ENCODE measurements at regions not wholly inside any gene's neighbourhood (a gene's known extent, or its start where the extent isn't known, plus 50 kb on each side); places are given as distances from the start of the nearest gene placed in this dataset.

- DNase-seq (no peak), ATAC-seq (ENCODE audit: low read depth in 2 of 2) (no peak)
- Mint-ChIP-seq H3K27me3 (peaks cover 10% of the 10 kb centered on the region), H3K9me3 (peaks cover 0 to 4% (median 3%) of the 10 kb centered on the region in 7 donors), H3K4me3 (no peak overlapping the region), H3K27ac (no peak overlapping the region), H3K36me3 (no peaks in the 10 kb centered on the region), H3K4me1 (no peaks in the 10 kb centered on the region)
- Histone ChIP-seq H3K27ac (ENCODE audit: insufficient read depth, low read length, poor library complexity, severe bottlenecking) (no peak overlapping the region), H3K36me3 (ENCODE audit: control insufficient read depth, insufficient read depth, low read length) (no peaks in the 10 kb centered on the region), H3K9me3 (ENCODE audit: control insufficient read depth in 2 of 2, low read length in 2 of 2) (no peaks in the 10 kb centered on the region), H3K4me1 (ENCODE audit: control insufficient read depth, insufficient read depth, low read length, poor library complexity, severe bottlenecking) (no peaks in the 10 kb centered on the region), H3K4me3 (ENCODE audit: low read depth, low read length) (no peak overlapping the region), H3K27me3 (ENCODE audit: control insufficient read depth, insufficient read depth, low read length) (no peaks in the 10 kb centered on the region)
Measured at GRCh38 chr16:48014349-48015135, 141.3 kb downstream of the ABCC12 start.

- H3K27me3 Mint-ChIP-seq: peaks cover 10% of the 10 kb centered on the region
- no peak overlapping the region for H3K27ac ChIP-seq (ENCODE audit: insufficient read depth, low read length, poor library complexity, severe bottlenecking)
- no peaks in the 10 kb centered on the region for H3K36me3 Mint-ChIP-seq
- H3K27me3 ChIP-seq (ENCODE audit: control insufficient read depth, insufficient read depth, low read length): no peaks in the 10 kb centered on the region
- no peaks in the 10 kb centered on the region for H3K9me3 ChIP-seq (ENCODE audit: control insufficient read depth in 2 of 2, low read length in 2 of 2)
- no peaks in the 10 kb centered on the region for H3K4me1 ChIP-seq (ENCODE audit: control insufficient read depth, insufficient read depth, low read length, poor library complexity, severe bottlenecking)
- H3K9me3 Mint-ChIP-seq: peaks cover 0 to 4% (median 3%) of the 10 kb centered on the region in 7 donors
- no peak overlapping the region for H3K4me3 Mint-ChIP-seq
- no peaks in the 10 kb centered on the region for H3K36me3 ChIP-seq (ENCODE audit: control insufficient read depth, insufficient read depth, low read length)
- ATAC-seq (ENCODE audit: low read depth in 2 of 2) (no peak), DNase-seq (no peak)
- H3K27ac Mint-ChIP-seq: no peak overlapping the region
- no peaks in the 10 kb centered on the region for H3K4me1 Mint-ChIP-seq
- no peak overlapping the region for H3K4me3 ChIP-seq (ENCODE audit: low read depth, low read length)
Measured at GRCh38 chr16:48013491-48013901, 142.3 kb downstream of the ABCC12 start.

- H3K36me3 Mint-ChIP-seq: no peaks in the 10 kb centered on the region
- Histone ChIP-seq H3K9me3 (ENCODE audit: control insufficient read depth in 2 of 2, low read length in 2 of 2) (no peaks in the 10 kb centered on the region), H3K4me3 (ENCODE audit: low read depth, low read length) (no peak overlapping the region), H3K36me3 (ENCODE audit: control insufficient read depth, insufficient read depth, low read length) (no peaks in the 10 kb centered on the region), H3K27ac (ENCODE audit: insufficient read depth, low read length, poor library complexity, severe bottlenecking) (no peak overlapping the region), H3K4me1 (ENCODE audit: control insufficient read depth, insufficient read depth, low read length, poor library complexity, severe bottlenecking) (no peaks in the 10 kb centered on the region), H3K27me3 (ENCODE audit: control insufficient read depth, insufficient read depth, low read length) (no peaks in the 10 kb centered on the region)
- H3K4me3 Mint-ChIP-seq: no peak overlapping the region
- peaks cover 10% of the 10 kb centered on the region for H3K27me3 Mint-ChIP-seq
- ATAC-seq (ENCODE audit: low read depth in 2 of 2) (no peak), DNase-seq (no peak)
- peaks cover 0 to 4% (median 3%) of the 10 kb centered on the region in 7 donors for H3K9me3 Mint-ChIP-seq
- H3K27ac Mint-ChIP-seq: no peak overlapping the region
- no peaks in the 10 kb centered on the region for H3K4me1 Mint-ChIP-seq
Measured at GRCh38 chr16:48011878-48012658, 143.7 kb downstream of the ABCC12 start.

GRCh38 chr16:48011466-48011865 lies 144.3 kb downstream of the ABCC12 start:
- peaks cover 10% of the 10 kb centered on the region for H3K27me3 Mint-ChIP-seq
- no peak overlapping the region for H3K27ac Mint-ChIP-seq
- Histone ChIP-seq H3K4me3 (ENCODE audit: low read depth, low read length) (no peak overlapping the region), H3K36me3 (ENCODE audit: control insufficient read depth, insufficient read depth, low read length) (no peaks in the 10 kb centered on the region), H3K27me3 (ENCODE audit: control insufficient read depth, insufficient read depth, low read length) (no peaks in the 10 kb centered on the region), H3K27ac (ENCODE audit: insufficient read depth, low read length, poor library complexity, severe bottlenecking) (no peak overlapping the region), H3K9me3 (ENCODE audit: control insufficient read depth in 2 of 2, low read length in 2 of 2) (no peaks in the 10 kb centered on the region), H3K4me1 (ENCODE audit: control insufficient read depth, insufficient read depth, low read length, poor library complexity, severe bottlenecking) (no peaks in the 10 kb centered on the region)
- H3K9me3 Mint-ChIP-seq: peaks cover 0 to 6% (median 3%) of the 10 kb centered on the region in 7 donors
- H3K4me1 Mint-ChIP-seq: no peaks in the 10 kb centered on the region
- H3K36me3 Mint-ChIP-seq: no peaks in the 10 kb centered on the region
- ATAC-seq (ENCODE audit: low read depth in 2 of 2) (no peak), DNase-seq (no peak)
- no peak overlapping the region for H3K4me3 Mint-ChIP-seq

- Mint-ChIP-seq H3K27ac (no peak overlapping the region), H3K4me1 (no peaks in the 10 kb centered on the region), H3K36me3 (no peaks in the 10 kb centered on the region), H3K27me3 (peaks cover 11% of the 10 kb centered on the region), H3K4me3 (no peak overlapping the region), H3K9me3 (peaks cover 0 to 6% (median under 1%) of the 10 kb centered on the region in 7 donors)
- no peak for ATAC-seq (ENCODE audit: low read depth in 2 of 2)
- DNase-seq: no peak
- H3K27ac ChIP-seq (ENCODE audit: insufficient read depth, low read length, poor library complexity, severe bottlenecking): no peak overlapping the region
- H3K4me1 ChIP-seq (ENCODE audit: control insufficient read depth, insufficient read depth, low read length, poor library complexity, severe bottlenecking): no peaks in the 10 kb centered on the region
- no peak overlapping the region for H3K4me3 ChIP-seq (ENCODE audit: low read depth, low read length)
- H3K36me3 ChIP-seq (ENCODE audit: control insufficient read depth, insufficient read depth, low read length): no peaks in the 10 kb centered on the region
- H3K27me3 ChIP-seq (ENCODE audit: control insufficient read depth, insufficient read depth, low read length): no peaks in the 10 kb centered on the region
- no peaks in the 10 kb centered on the region for H3K9me3 ChIP-seq (ENCODE audit: control insufficient read depth in 2 of 2, low read length in 2 of 2)
Measured at GRCh38 chr16:48008011-48008525, 147.7 kb downstream of the ABCC12 start.

GRCh38 chr16:48004141-48004695 lies 151.6 kb downstream of the ABCC12 start:
- no peak for ATAC-seq (ENCODE audit: low read depth in 2 of 2)
- DNase-seq: no peak
- H3K27me3 Mint-ChIP-seq: peaks cover 6% of the 10 kb centered on the region
- Histone ChIP-seq H3K9me3 (ENCODE audit: control insufficient read depth in 2 of 2, low read length in 2 of 2) (peaks cover 0 to 3% of the 10 kb centered on the region in 2 experiments), H3K4me1 (ENCODE audit: control insufficient read depth, insufficient read depth, low read length, poor library complexity, severe bottlenecking) (no peaks in the 10 kb centered on the region), H3K4me3 (ENCODE audit: low read depth, low read length) (no peak overlapping the region), H3K36me3 (ENCODE audit: control insufficient read depth, insufficient read depth, low read length) (no peaks in the 10 kb centered on the region), H3K27me3 (ENCODE audit: control insufficient read depth, insufficient read depth, low read length) (no peaks in the 10 kb centered on the region), H3K27ac (ENCODE audit: insufficient read depth, low read length, poor library complexity, severe bottlenecking) (no peak overlapping the region)
- H3K27ac Mint-ChIP-seq: no peak overlapping the region
- H3K4me1 Mint-ChIP-seq: no peaks in the 10 kb centered on the region
- H3K36me3 Mint-ChIP-seq: no peaks in the 10 kb centered on the region
- H3K4me3 Mint-ChIP-seq: no peak overlapping the region
- H3K9me3 Mint-ChIP-seq: peaks cover 0 to 5% (median 2%) of the 10 kb centered on the region in 7 donors

- DNase-seq (no peak), ATAC-seq (ENCODE audit: low read depth in 2 of 2) (no peak)
- no peaks in the 10 kb centered on the region for H3K36me3 Mint-ChIP-seq
- H3K27me3 ChIP-seq (ENCODE audit: control insufficient read depth, insufficient read depth, low read length): no peaks in the 10 kb centered on the region
- H3K4me3 Mint-ChIP-seq: no peak overlapping the region
- H3K4me3 ChIP-seq (ENCODE audit: low read depth, low read length): no peak overlapping the region
- H3K9me3 ChIP-seq (ENCODE audit: control insufficient read depth in 2 of 2, low read length in 2 of 2): peaks cover 0 to 3% of the 10 kb centered on the region in 2 experiments
- H3K27ac ChIP-seq (ENCODE audit: insufficient read depth, low read length, poor library complexity, severe bottlenecking): no peak overlapping the region
- no peak overlapping the region for H3K27ac Mint-ChIP-seq
- peaks cover 6% of the 10 kb centered on the region for H3K27me3 Mint-ChIP-seq
- H3K4me1 ChIP-seq (ENCODE audit: control insufficient read depth, insufficient read depth, low read length, poor library complexity, severe bottlenecking): no peaks in the 10 kb centered on the region
- no peaks in the 10 kb centered on the region for H3K4me1 Mint-ChIP-seq
- H3K9me3 Mint-ChIP-seq: peaks cover 0 to 5% (median 2%) of the 10 kb centered on the region in 7 donors
- H3K36me3 ChIP-seq (ENCODE audit: control insufficient read depth, insufficient read depth, low read length): no peaks in the 10 kb centered on the region
Measured at GRCh38 chr16:48003206-48003907, 152.4 kb downstream of the ABCC12 start.
